ENCODE measurements at regions not wholly inside any gene's neighbourhood (a gene's known extent, or its start where the extent isn't known, plus 50 kb on each side); places are given as distances from the start of the nearest gene placed in this dataset.

- TF ChIP-seq ZFP30 (CRISPR knock-in tag; IDR thresholded peaks at IDR 0.05) = no peak
- TF ChIP-seq SNAI2 (CRISPR knock-in tag; IDR thresholded peaks at IDR 0.05) = no peak
- TF ChIP-seq ZNF565 (CRISPR knock-in tag; conservative IDR thresholded peaks at IDR 0.05; ENCODE audit: low read depth) = no peak
- no peak for TF ChIP-seq POU6F1 (CRISPR knock-in tag; IDR thresholded peaks at IDR 0.05; ENCODE audit: borderline replicate concordance, low read depth)
- TF ChIP-seq CSDC2 (CRISPR knock-in tag; IDR thresholded peaks at IDR 0.05) = no peak
- no peak for TF ChIP-seq ZFP3 (CRISPR knock-in tag; IDR thresholded peaks at IDR 0.05)
- no peak for TF ChIP-seq CSRNP3 (CRISPR knock-in tag; IDR thresholded peaks at IDR 0.05)
- no peak for TF ChIP-seq OSR1 (CRISPR knock-in tag; IDR thresholded peaks at IDR 0.05)
- no peak for TF ChIP-seq TCF4 (CRISPR knock-in tag; IDR thresholded peaks at IDR 0.05; ENCODE audit: borderline replicate concordance)
- TF ChIP-seq ESRRG (CRISPR knock-in tag; IDR thresholded peaks at IDR 0.05) = no peak
- TF ChIP-seq ISL1 (CRISPR knock-in tag; IDR thresholded peaks at IDR 0.05) = no peak
- TF ChIP-seq TOX (CRISPR knock-in tag; IDR thresholded peaks at IDR 0.05; ENCODE audit: borderline replicate concordance) = no peak
- TF ChIP-seq TSHZ2 (CRISPR knock-in tag; IDR thresholded peaks at IDR 0.05) = no peak
- no peak for TF ChIP-seq ZC3H10 (CRISPR knock-in tag; IDR thresholded peaks at IDR 0.05)
- TF ChIP-seq PPARA (CRISPR knock-in tag; IDR thresholded peaks at IDR 0.05; ENCODE audit: borderline replicate concordance) = no peak
- no peak for ATAC-seq
Measured at GRCh38 chr5:94010814-94011213, 269.4 kb upstream of the POU5F2 start.

GRCh38 chr5:94009161-94009560 lies 267.8 kb upstream of the POU5F2 start:
- TF ChIP-seq, protein P1, sequence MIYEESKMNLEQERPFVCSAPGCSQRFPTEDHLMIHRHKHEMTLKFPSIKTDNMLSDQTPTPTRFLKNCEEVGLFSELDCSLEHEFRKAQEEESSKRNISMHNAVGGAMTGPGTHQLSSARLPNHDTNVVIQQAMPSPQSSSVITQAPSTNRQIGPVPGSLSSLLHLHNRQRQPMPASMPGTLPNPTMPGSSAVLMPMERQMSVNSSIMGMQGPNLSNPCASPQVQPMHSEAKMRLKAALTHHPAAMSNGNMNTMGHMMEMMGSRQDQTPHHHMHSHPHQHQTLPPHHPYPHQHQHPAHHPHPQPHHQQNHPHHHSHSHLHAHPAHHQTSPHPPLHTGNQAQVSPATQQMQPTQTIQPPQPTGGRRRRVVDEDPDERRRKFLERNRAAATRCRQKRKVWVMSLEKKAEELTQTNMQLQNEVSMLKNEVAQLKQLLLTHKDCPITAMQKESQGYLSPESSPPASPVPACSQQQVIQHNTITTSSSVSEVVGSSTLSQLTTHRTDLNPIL (CRISPR knock-in tag; IDR thresholded peaks at IDR 0.05; ENCODE audit: low read depth) = no peak
- TF ChIP-seq OSR1 (CRISPR knock-in tag; IDR thresholded peaks at IDR 0.05) (no peak), PPARA (CRISPR knock-in tag; IDR thresholded peaks at IDR 0.05; ENCODE audit: borderline replicate concordance) (no peak), TSHZ2 (CRISPR knock-in tag; IDR thresholded peaks at IDR 0.05) (no peak), TCF4 (CRISPR knock-in tag; IDR thresholded peaks at IDR 0.05; ENCODE audit: borderline replicate concordance) (no peak), ZNF565 (CRISPR knock-in tag; conservative IDR thresholded peaks at IDR 0.05; ENCODE audit: low read depth) (no peak), BACH2 (CRISPR knock-in tag; IDR thresholded peaks at IDR 0.05; ENCODE audit: borderline replicate concordance) (no peak), ZC3H10 (CRISPR knock-in tag; IDR thresholded peaks at IDR 0.05) (no peak), POU6F1 (CRISPR knock-in tag; IDR thresholded peaks at IDR 0.05; ENCODE audit: borderline replicate concordance, low read depth) (no peak), ZNF8 (CRISPR knock-in tag; IDR thresholded peaks at IDR 0.05) (no peak), CSRNP3 (CRISPR knock-in tag; IDR thresholded peaks at IDR 0.05) (no peak)
- ATAC-seq = no peak
